ENCODE measurements at regions not wholly inside any gene's neighbourhood (a gene's known extent, or its start where the extent isn't known, plus 50 kb on each side); places are given as distances from the start of the nearest gene placed in this dataset.

GRCh38 chr5:128782446-128782845 is 182.8 kb upstream of the SLC27A6 start:
- no peaks in the 10 kb centered on the region for H4K20me1 ChIP-seq (ENCODE audit: insufficient read depth, low read length)
- ChIA-PET POLR2A (ENCODE audit: unreplicated experiment) (no interaction called here), CTCF (interaction anchor here (0.6 to 0.9 kb wide), 2 partner anchors 12 to 383 kb away, joined by 3 read pairs; no protein-coding TSS in a partner anchor)
- 0 out of 2 replicates have a peak, but pooled peaks have one; percentile 26 for TF ChIP-seq FOS (IDR thresholded peaks at IDR 0.05; ENCODE audit: low read depth, low read length)
- TF ChIP-seq RFX5 (IDR thresholded peaks at IDR 0.05; ENCODE audit: low read depth, low read length) = no peak
- TF ChIP-seq RAD21 (IDR thresholded peaks at IDR 0.05; ENCODE audit: low read length) = no peak
- TF ChIP-seq CTCF (conservative IDR thresholded peaks at IDR 0.05; ENCODE audit: low read depth, low read length) = no peak
- TF ChIP-seq SMC3 (IDR thresholded peaks at IDR 0.05; ENCODE audit: low read depth, low read length) = no peak
- TF ChIP-seq CHD1 (IDR thresholded peaks at IDR 0.05; ENCODE audit: low read depth, low read length) = no peak
- no peak overlapping the region for H2AK9ac ChIP-seq (replicated peaks; ENCODE audit: low read depth, low read length, poor library complexity)
- no peak overlapping the region for H3K4ac ChIP-seq (ENCODE audit: low read depth, low read length)
- no peak overlapping the region for H3K18ac ChIP-seq (ENCODE audit: low read depth, low read length)
- H2BK5ac ChIP-seq (ENCODE audit: low read depth, low read length, poor library complexity, severe bottlenecking) = no peak overlapping the region
- H4K91ac ChIP-seq (ENCODE audit: insufficient read depth, low read depth, low read length) = no peak overlapping the region
- H3K4me3 ChIP-seq (ENCODE audit: insufficient read depth, low read depth, low read length) = no peak overlapping the region
- no TSS peak for BruUV-seq (replicated peaks)
- H3K36me3 ChIP-seq (ENCODE audit: control insufficient read depth, insufficient read depth, low read length) = no peaks in the 10 kb centered on the region
- WGBS, 2 experiments (ENCODE audit: extremely low coverage in 2 of 2, insufficient read length in 1 of 2) = 20% methylated on average over 3 of the region's 4 CpGs; no CpG with 5 or more reads in 1 of the 2 experiments
- H4K5ac ChIP-seq (ENCODE audit: low read depth, low read length) = no peak overlapping the region
- no peak overlapping the region for H3K27ac ChIP-seq (ENCODE audit: insufficient read depth, low read length)
- dilution Hi-C loops (cut with HindIII; ENCODE audit: low sequenced_read_pairs, unreplicated experiment) (no loop called here), in situ Hi-C loops (cut with MboI; ENCODE audit: low sequenced_read_pairs) (no loop called here), intact Hi-C loops (cut with micrococcal nuclease) (no loop called here)
- H3K56ac ChIP-seq (ENCODE audit: extremely low read depth, insufficient read depth, low read length) = no peak overlapping the region
- no peak overlapping the region for H4K8ac ChIP-seq (ENCODE audit: low read depth in 2 of 2, low read length in 2 of 2)
- H3K4me2 ChIP-seq (ENCODE audit: low read depth, low read length) = no peak overlapping the region
- no peak overlapping the region for H2BK20ac ChIP-seq (ENCODE audit: low read depth, low read length)
- H3K9ac ChIP-seq (ENCODE audit: low read depth, low read length) = no peak overlapping the region
- H3K4me1 ChIP-seq (ENCODE audit: control insufficient read depth, insufficient read depth, low read length) = no peaks in the 10 kb centered on the region
- peak; percentile 85 for DNase-seq
- no peak overlapping the region for H3K14ac ChIP-seq (replicated peaks; ENCODE audit: low read depth, low read length)
- no peaks in the 10 kb centered on the region for H3K27me3 ChIP-seq (ENCODE audit: control insufficient read depth, insufficient read depth, low read length)
- ATAC-seq (ENCODE audit: low read depth) = peak; percentile 94
- no peak overlapping the region for H2BK15ac ChIP-seq (ENCODE audit: low read depth, low read length)
- H3K9me1 ChIP-seq (ENCODE audit: insufficient read depth, low read length) = no peaks in the 10 kb centered on the region
- no peak overlapping the region for H2AK5ac ChIP-seq (ENCODE audit: low read depth, low read length)
- H3K23ac ChIP-seq (ENCODE audit: low read depth, low read length) = no peak overlapping the region
- no peaks in the 10 kb centered on the region for H3K79me1 ChIP-seq (ENCODE audit: low read depth in 1 of 2, low read length in 2 of 2)
- no peaks in the 10 kb centered on the region for H3K9me3 ChIP-seq (ENCODE audit: control insufficient read depth, insufficient read depth, low read length)
- H2BK120ac ChIP-seq (ENCODE audit: low read depth, low read length) = no peak overlapping the region
- no peak overlapping the region for H2AFZ ChIP-seq (replicated peaks; ENCODE audit: low read length, poor library complexity)
